RWPE2 (cell line): ENCODE measurements at regions not wholly inside any gene's neighbourhood (a gene's known extent, or its start where the extent isn't known, plus 50 kb on each side); places are given as distances from the start of the nearest gene placed in this dataset.

Experiments used
- ATAC-seq: fragments of 200-7000 bp; cut with Tn5 transposase; 3 replicates; pipeline ENCODE4 v1.9.1; 2021; ENCODE audit warnings: low read depth
- DNase-seq: peaks from one replicate; pipeline ENCODE4 v3.0.0-alpha.2; 2020; ENCODE audit warnings: low spot score
- H3K27ac ChIP-seq: fragments of 450-650 bp; 2 replicates; pipeline ENCODE4 v1.5.1; 2017; ENCODE audit warnings: mild to moderate bottlenecking; ENCODE audit not compliant: poor library complexity, severe bottlenecking
- H3K27me3 ChIP-seq: fragments of 250-450 bp; sonication (Bioruptor Pico); 2 replicates; pipeline ENCODE4 v1.5.1; 2021; ENCODE audit warnings: mild to moderate bottlenecking, moderate library complexity; ENCODE audit not compliant: insufficient read depth, poor library complexity, severe bottlenecking
- H3K36me3 ChIP-seq: fragments of 250-450 bp; sonication (Bioruptor Pico); 2 replicates; pipeline ENCODE4 v1.5.1; 2020; ENCODE audit warnings: low read depth, mild to moderate bottlenecking, moderate library complexity
- H3K4me1 ChIP-seq: fragments of 250-450 bp; sonication (Bioruptor Pico); 2 replicates; pipeline ENCODE4 v1.5.1; 2021; ENCODE audit warnings: mild to moderate bottlenecking, moderate library complexity; ENCODE audit not compliant: insufficient read depth, poor library complexity, severe bottlenecking
- H3K4me3 ChIP-seq: fragments of 250-450 bp; sonication (Bioruptor Pico); 2 replicates; pipeline ENCODE4 v1.5.1; 2021; ENCODE audit warnings: mild to moderate bottlenecking, moderate library complexity; ENCODE audit not compliant: severe bottlenecking
- H3K9me3 ChIP-seq: fragments of 250-450 bp; sonication (Bioruptor Pico); 2 replicates; pipeline ENCODE4 v1.5.1; 2021; ENCODE audit warnings: mild to moderate bottlenecking, moderate library complexity; ENCODE audit not compliant: severe bottlenecking
- TF ChIP-seq, protein P1 (sequence below): fragments of 450-650 bp; IDR thresholded peaks from one replicate; pipeline ENCODE4 v1.5.1; 2017; ENCODE audit warnings: mild to moderate bottlenecking, moderate library complexity; ENCODE audit not compliant: poor library complexity, severe bottlenecking

DNA sequence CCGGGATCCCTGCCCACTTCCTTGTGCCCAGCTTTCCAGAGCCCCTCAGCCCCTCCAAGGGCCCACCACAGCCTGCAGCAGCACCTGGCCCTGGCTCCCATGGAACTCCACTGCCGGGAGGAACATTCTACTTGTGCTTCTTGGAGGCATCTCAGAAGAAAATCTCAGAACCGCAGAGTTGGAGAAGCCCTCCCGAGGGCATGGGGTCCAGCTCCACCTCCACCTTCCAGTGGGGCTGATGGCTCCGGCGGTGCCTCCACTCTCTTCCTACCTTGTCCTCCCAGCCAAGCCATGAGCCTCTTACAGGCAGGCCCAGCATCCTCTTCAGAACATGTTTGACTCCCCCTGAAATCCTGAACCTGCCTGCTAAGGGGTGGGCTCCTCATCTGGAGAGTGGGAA is 79.4 kb upstream of the ZNF469 start:
- TF ChIP-seq, protein P1, sequence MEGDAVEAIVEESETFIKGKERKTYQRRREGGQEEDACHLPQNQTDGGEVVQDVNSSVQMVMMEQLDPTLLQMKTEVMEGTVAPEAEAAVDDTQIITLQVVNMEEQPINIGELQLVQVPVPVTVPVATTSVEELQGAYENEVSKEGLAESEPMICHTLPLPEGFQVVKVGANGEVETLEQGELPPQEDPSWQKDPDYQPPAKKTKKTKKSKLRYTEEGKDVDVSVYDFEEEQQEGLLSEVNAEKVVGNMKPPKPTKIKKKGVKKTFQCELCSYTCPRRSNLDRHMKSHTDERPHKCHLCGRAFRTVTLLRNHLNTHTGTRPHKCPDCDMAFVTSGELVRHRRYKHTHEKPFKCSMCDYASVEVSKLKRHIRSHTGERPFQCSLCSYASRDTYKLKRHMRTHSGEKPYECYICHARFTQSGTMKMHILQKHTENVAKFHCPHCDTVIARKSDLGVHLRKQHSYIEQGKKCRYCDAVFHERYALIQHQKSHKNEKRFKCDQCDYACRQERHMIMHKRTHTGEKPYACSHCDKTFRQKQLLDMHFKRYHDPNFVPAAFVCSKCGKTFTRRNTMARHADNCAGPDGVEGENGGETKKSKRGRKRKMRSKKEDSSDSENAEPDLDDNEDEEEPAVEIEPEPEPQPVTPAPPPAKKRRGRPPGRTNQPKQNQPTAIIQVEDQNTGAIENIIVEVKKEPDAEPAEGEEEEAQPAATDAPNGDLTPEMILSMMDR = no peak
- Histone ChIP-seq H3K36me3 (no peaks in the 10 kb centered on the region), H3K4me1 (peaks cover 33% of the 10 kb centered on the region), H3K27ac (peak overlapping the region; percentile 81), H3K4me3 (no peak overlapping the region), H3K27me3 (no peaks in the 10 kb centered on the region), H3K9me3 (no peaks in the 10 kb centered on the region)
- DNase-seq (no peak), ATAC-seq (no peak)

DNA sequence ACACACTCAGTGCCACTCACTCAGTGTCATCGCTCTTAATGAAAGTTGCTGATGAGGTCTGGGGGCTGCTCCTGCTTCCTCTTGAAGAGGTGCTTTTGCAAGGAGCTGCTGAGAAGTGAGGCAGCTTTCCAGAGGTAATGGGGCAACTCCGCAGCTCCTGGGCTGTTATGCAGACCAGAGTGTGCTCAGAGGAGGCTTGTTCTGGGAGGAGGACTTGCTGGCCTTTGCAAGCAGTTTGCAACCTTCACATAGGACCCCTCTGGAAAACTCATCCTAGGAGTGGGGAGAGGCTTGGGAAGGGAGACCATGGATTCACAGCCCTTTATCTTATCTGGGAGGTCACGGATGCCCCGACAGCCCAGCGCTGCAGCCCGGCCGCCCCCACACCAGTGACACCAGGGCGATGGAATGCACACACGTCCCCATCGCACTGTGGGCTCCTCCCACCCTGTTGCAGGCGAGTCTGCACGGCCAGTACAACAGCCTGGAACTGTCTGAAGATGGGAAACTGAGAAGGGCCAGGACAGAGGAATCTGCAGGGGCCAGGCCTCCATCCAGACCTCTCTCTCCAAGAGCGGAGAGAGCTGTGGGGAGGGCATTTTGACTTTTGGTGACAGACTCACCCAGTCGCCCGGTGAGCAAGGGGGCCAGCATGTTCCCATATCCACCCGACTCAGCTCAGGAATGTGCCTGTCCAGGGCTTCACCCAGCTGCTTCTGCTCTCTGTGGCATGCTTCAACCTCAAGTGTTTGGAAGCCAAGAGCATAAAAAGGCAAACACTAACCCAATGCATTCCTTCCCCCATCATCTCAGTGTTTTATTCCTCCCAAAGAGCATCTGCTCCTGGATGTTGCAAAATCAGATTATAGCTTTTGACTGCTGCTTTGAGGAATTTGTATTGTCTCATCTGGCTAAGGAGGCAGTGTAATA is 78.6 kb upstream of the ZNF469 start:
- Histone ChIP-seq H3K4me1 (peaks cover 28% of the 10 kb centered on the region), H3K36me3 (no peaks in the 10 kb centered on the region), H3K27me3 (no peaks in the 10 kb centered on the region), H3K4me3 (no peak overlapping the region), H3K27ac (peak overlapping the region; percentile 81), H3K9me3 (no peaks in the 10 kb centered on the region)
- ATAC-seq (peak; percentile 74), DNase-seq (no peak)
- TF ChIP-seq, protein P1 = no peak

DNA sequence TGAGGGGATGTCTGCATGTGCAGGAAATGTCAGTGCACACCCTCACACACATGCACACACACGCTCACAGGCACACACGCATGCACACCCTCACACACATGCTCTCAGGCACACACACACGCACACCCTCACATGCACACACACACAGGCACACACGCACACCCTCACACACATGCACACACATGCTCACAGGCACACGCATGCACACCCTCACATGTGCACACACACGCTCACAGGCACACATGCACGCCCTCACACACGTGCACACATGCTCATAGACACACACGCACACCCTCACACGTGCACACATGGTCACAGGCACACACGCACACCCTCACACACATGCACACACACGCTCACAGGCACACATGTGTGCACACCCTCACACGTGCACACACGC is 77.6 kb upstream of the ZNF469 start:
- H3K36me3 ChIP-seq = no peaks in the 10 kb centered on the region
- no peak for DNase-seq
- no peaks in the 10 kb centered on the region for H3K27me3 ChIP-seq
- ATAC-seq = no peak
- peak overlapping the region; percentile 81 for H3K27ac ChIP-seq
- peaks cover 23% of the 10 kb centered on the region for H3K4me1 ChIP-seq
- TF ChIP-seq, protein P1 = no peak
- H3K4me3 ChIP-seq = no peak overlapping the region
- no peaks in the 10 kb centered on the region for H3K9me3 ChIP-seq

DNA sequence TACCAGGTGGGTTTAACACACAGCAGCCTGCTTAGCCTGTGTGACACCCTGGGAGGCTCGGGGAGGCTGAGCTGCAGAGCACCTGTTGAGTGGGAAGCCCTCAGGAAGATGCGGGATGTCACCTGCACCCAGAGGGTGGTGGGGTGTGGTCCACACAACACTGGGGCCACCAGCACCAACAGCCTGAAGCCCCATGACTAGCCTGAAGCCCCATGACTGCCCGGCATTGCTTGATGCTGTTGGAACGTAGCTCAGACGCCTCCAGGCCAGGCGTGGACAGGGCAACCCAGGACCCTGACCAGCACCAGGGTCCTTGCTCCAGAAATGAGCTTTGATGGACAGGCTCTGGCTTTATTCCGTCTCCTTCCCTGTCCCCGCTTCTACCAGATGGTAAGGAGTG is 76.3 kb upstream of the ZNF469 start:
- ATAC-seq (no peak), DNase-seq (no peak)
- TF ChIP-seq, protein P1 = no peak
- Histone ChIP-seq H3K4me1 (peaks cover 23% of the 10 kb centered on the region), H3K27ac (peak overlapping the region; percentile 81), H3K9me3 (no peaks in the 10 kb centered on the region), H3K4me3 (no peak overlapping the region), H3K27me3 (no peaks in the 10 kb centered on the region), H3K36me3 (no peaks in the 10 kb centered on the region)
